CD4-positive, alpha-beta T cell (primary cell): ENCODE measurements at regions not wholly inside any gene's neighbourhood (a gene's known extent, or its start where the extent isn't known, plus 50 kb on each side); places are given as distances from the start of the nearest gene placed in this dataset.

Experiments used
- ATAC-seq: fragments of 200-7000 bp; cut with Tn5 transposase; one replicate; pipeline ENCODE4 v1.10.0; 2022; ENCODE audit warnings: mild to moderate bottlenecking; ENCODE audit not compliant: poor library complexity
- CTCF ChIA-PET: fragments of 350-600 bp; sonication (Branson Sonifier 250); formaldehyde crosslinking; loops from one replicate; lab custom pipeline; 2021; ENCODE audit warnings: antibody characterized with exemption, inconsistent platforms; lab: Charles Lee
- POLR2A ChIA-PET: fragments of 350-600 bp; sonication (Branson Sonifier 250); formaldehyde crosslinking; loops from one replicate; lab custom pipeline; 2021; ENCODE audit warnings: antibody characterized with exemption, inconsistent platforms; lab: Charles Lee
- DNase-seq, 14 experiments: peaks; one replicate each; pipeline ENCODE4 v3.0.0-alpha.2; 2013 to 2020; ENCODE audit warnings: mixed read lengths in 2 of 14
- H3K27ac ChIP-seq, 2 donors: one replicate each; pipeline versions ENCODE4 v1.5.1 to v1.7.0; 2013; ENCODE audit warnings: low read length in 2 of 2, low read depth in 1 of 2, mild to moderate bottlenecking in 1 of 2
- H3K27me3 ChIP-seq, 2 experiments: 1 replicate in 1 of 2; 2 replicates in 1 of 2; pipeline versions ENCODE4 v1.6.1 to v1.7.0; 2013; ENCODE audit warnings: low read length in 2 of 2, control low read depth in 1 of 2, mild to moderate bottlenecking in 1 of 2, moderate library complexity in 1 of 2; ENCODE audit not compliant: insufficient read depth in 2 of 2, control insufficient read depth in 1 of 2
- H3K36me3 ChIP-seq: one replicate; pipeline ENCODE4 v1.6.1; 2013; ENCODE audit warnings: low read length, control low read depth; ENCODE audit not compliant: insufficient read depth
- H3K4me1 ChIP-seq: one replicate; pipeline ENCODE4 v1.6.1; 2013; ENCODE audit warnings: low read length, control low read depth; ENCODE audit not compliant: insufficient read depth
- H3K4me3 ChIP-seq: one replicate; pipeline ENCODE4 v1.5.1; 2013; ENCODE audit warnings: mild to moderate bottlenecking, low read length, moderate library complexity
- H3K9me3 ChIP-seq, 2 experiments: 1 replicate in 1 of 2; 2 replicates in 1 of 2; pipeline versions ENCODE4 v1.6.1 to v1.7.0; 2013; ENCODE audit warnings: low read length in 2 of 2, mild to moderate bottlenecking in 2 of 2, control low read depth in 1 of 2, moderate library complexity in 1 of 2; ENCODE audit not compliant: control insufficient read depth in 1 of 2, insufficient read depth in 1 of 2
- H3K27ac Mint-ChIP-seq: one replicate; pipeline ENCODE4 v1.8.0; 2020; ENCODE audit warnings: mixed read lengths
- H3K27me3 Mint-ChIP-seq: one replicate; pipeline ENCODE4 v1.8.0; 2021; ENCODE audit warnings: mixed read lengths
- H3K36me3 Mint-ChIP-seq: one replicate; pipeline ENCODE4 v1.8.0; 2021; ENCODE audit warnings: low read depth, mixed read lengths
- H3K4me1 Mint-ChIP-seq: one replicate; pipeline ENCODE4 v1.8.0; 2021; ENCODE audit warnings: low read depth, mixed read lengths
- H3K4me3 Mint-ChIP-seq: one replicate; pipeline ENCODE4 v1.8.0; 2020; ENCODE audit warnings: mild to moderate bottlenecking, mixed read lengths
- H3K9me3 Mint-ChIP-seq: one replicate; pipeline ENCODE4 v1.8.0; 2020; ENCODE audit warnings: mixed read lengths
- intact Hi-C, 2 experiments: fragments of 100-400 bp; cut with DNase I in 1 of 2; cut with micrococcal nuclease in 1 of 2; formaldehyde crosslinking; loops; one replicate each; pipeline versions ENCODE4 v1.15.1 to v1.9.0; 2023 to 2025; cut with DNase I, micrococcal nuclease
- TF ChIP-seq, protein P1 (sequence below): fragments of 200-600 bp; IDR thresholded peaks from one replicate; pipeline ENCODE4 v1.8.0; 2022; ENCODE audit warnings: antibody characterized with exemption, mild to moderate bottlenecking

DNA sequence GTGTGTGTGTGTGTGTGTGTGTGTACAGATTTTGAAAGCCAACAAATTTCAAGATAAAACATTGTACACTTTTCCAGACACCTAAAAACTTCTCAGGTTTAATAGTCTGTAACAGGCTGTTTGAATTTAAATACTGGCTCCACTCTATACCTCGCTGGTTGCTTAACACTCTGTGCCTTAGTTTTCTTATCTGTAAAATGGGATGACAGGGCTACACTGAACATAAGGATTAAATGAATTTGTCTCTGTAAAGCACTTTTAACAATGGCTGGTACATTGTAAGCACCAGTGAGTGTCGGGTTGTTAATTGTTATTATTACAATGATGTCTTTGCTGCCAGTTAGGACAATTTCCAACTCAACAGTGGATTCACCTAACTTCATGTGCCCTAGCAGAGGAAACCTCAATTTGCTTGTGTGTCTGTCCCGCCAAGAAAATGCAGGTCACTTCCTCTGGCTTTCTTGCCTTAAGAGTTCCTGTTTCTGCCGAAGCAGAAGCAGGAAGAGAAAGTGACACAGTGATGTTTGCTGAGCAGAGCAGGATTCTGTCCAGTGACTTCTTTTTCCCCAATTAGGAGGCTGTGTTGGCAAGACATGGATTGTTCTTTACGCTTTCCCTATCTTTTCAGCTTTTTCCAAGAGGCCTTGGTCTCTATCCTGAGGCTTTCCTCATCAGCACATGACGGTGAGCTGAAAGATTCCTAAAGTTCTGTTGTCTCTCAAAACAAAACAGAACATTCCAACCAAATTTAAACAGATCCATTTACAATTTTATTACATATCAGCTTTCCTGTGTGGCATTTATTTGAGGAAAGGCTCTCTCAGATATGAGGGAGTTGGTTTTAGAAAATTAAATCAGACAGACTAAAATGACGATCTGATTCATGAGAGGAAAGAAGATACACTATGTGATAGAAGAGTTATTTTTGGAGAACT, 154.1 kb upstream of the ATP2B1 start:
- Histone ChIP-seq H3K9me3 (no peaks in the 10 kb centered on the region), H3K4me1 (peaks cover 36% of the 10 kb centered on the region), H3K27me3 (no peaks in the 10 kb centered on the region), H3K4me3 (peak overlapping the region; percentile 35), H3K27ac (peak overlapping the region; percentile 76 to 88), H3K36me3 (no peaks in the 10 kb centered on the region)
- Mint-ChIP-seq H3K4me3 (peak overlapping the region; percentile 66), H3K36me3 (no peaks in the 10 kb centered on the region), H3K27ac (peak overlapping the region; percentile 87), H3K4me1 (peaks cover 71% of the 10 kb centered on the region), H3K27me3 (no peaks in the 10 kb centered on the region), H3K9me3 (peaks cover 2% of the 10 kb centered on the region)
- POLR2A ChIA-PET: interaction anchor here (0.7 to 2.6 kb wide), 15 partner anchors 11 to 337 kb away, joined by 3 to 82 read pairs (median 6); partner anchors contain the start of genes ATP2B1, GALNT4 and POC1B
- intact Hi-C loops: loop anchor here in 1 of 2 experiments (1.0 to 10.0 kb wide), 5 partner anchors 18 to 153 kb away; no protein-coding TSS in a partner anchor
- ATAC-seq (peak; percentile 24), DNase-seq (peak; percentile 18 to 88 (median 34))
- CTCF ChIA-PET: interaction anchor here (1.0 to 1.6 kb wide), 3 partner anchors 56 to 154 kb away, joined by 3 to 6 read pairs (median 3); partner anchors contain the start of gene ATP2B1
- TF ChIP-seq, protein P1, sequence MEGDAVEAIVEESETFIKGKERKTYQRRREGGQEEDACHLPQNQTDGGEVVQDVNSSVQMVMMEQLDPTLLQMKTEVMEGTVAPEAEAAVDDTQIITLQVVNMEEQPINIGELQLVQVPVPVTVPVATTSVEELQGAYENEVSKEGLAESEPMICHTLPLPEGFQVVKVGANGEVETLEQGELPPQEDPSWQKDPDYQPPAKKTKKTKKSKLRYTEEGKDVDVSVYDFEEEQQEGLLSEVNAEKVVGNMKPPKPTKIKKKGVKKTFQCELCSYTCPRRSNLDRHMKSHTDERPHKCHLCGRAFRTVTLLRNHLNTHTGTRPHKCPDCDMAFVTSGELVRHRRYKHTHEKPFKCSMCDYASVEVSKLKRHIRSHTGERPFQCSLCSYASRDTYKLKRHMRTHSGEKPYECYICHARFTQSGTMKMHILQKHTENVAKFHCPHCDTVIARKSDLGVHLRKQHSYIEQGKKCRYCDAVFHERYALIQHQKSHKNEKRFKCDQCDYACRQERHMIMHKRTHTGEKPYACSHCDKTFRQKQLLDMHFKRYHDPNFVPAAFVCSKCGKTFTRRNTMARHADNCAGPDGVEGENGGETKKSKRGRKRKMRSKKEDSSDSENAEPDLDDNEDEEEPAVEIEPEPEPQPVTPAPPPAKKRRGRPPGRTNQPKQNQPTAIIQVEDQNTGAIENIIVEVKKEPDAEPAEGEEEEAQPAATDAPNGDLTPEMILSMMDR: no peak

- no peak for DNase-seq
- intact Hi-C loops: loop anchor here in 1 of 2 experiments (5.0 to 10.0 kb wide), 2 partner anchors 66 to 96 kb away; no protein-coding TSS in a partner anchor
- peaks cover 40% of the 10 kb centered on the region for H3K4me1 ChIP-seq
Observed at GRCh38 chr12:89861086-89861485, 152.4 kb upstream of the ATP2B1 start.

More at GRCh38 chr12:89861086-89861485, 152.4 kb upstream of the ATP2B1 start:
- H3K4me1 Mint-ChIP-seq: peaks cover 81% of the 10 kb centered on the region
- H3K9me3 ChIP-seq: no peaks in the 10 kb centered on the region
- no peaks in the 10 kb centered on the region for H3K36me3 ChIP-seq
- no peak for ATAC-seq
- no peak overlapping the region for H3K27ac ChIP-seq
- H3K4me3 Mint-ChIP-seq: no peak overlapping the region
- ChIA-PET CTCF (no interaction called here), POLR2A (interaction anchor here (0.6 kb wide), 1 partner anchor 18 kb away, joined by 3 read pairs; no protein-coding TSS in a partner anchor)
- no peak overlapping the region for H3K4me3 ChIP-seq
- H3K36me3 Mint-ChIP-seq: no peaks in the 10 kb centered on the region
- no peaks in the 10 kb centered on the region for H3K27me3 Mint-ChIP-seq
- no peaks in the 10 kb centered on the region for H3K27me3 ChIP-seq
- TF ChIP-seq, protein P1: no peak
- peaks cover 2% of the 10 kb centered on the region for H3K9me3 Mint-ChIP-seq
- H3K27ac Mint-ChIP-seq: peak overlapping the region; percentile 87
